Right hindlimb (tissue), 1 donor: ENCODE measurements at regions not wholly inside any gene's neighbourhood (a gene's known extent, or its start where the extent isn't known, plus 50 kb on each side); places are given as distances from the start of the nearest gene placed in this dataset.
A peak's percentile ranks its signal among the peaks of the same experiment; 100 is the strongest.
"Not testable (repeated sequence)": the region's sequence is repeated elsewhere in the genome, so short reads cannot be mapped to it uniquely, and the experiment has no call there.

ENCODE experiments used
- DNase-seq: peaks from one replicate; pipeline ENCODE4 v3.0.0-alpha.2; 2018

- DNase-seq = peak; percentile 24
These were observed 53.6 kb upstream of the PLGLB1 start for GRCh38 chr2:87075054-87075790.

- DNase-seq = peak; percentile 62
These were observed 54.2 kb upstream of the PLGLB1 start for GRCh38 chr2:87075791-87076252.

- peak; percentile 90 for DNase-seq
These were observed 54.8 kb upstream of the PLGLB1 start for GRCh38 chr2:87076253-87077123.

- DNase-seq = not testable (repeated sequence)
These were observed 55.4 kb upstream of the PLGLB1 start for GRCh38 chr2:87077124-87077446.

GRCh38 chr2:87081727-87082126 is 60.1 kb upstream of the PLGLB1 start:
- DNase-seq = not testable (repeated sequence)

GRCh38 chr2:87088079-87088478 is 66.4 kb upstream of the PLGLB1 start:
- DNase-seq = not testable (repeated sequence)

GRCh38 chr2:87089401-87089800 is 67.8 kb upstream of the PLGLB1 start:
- not testable (repeated sequence) for DNase-seq

GRCh38 chr2:87093252-87093651 is 71.6 kb upstream of the PLGLB1 start:
- DNase-seq = not testable (repeated sequence)

- not testable (repeated sequence) for DNase-seq
These were observed 72.4 kb upstream of the PLGLB1 start for GRCh38 chr2:87093937-87094529.

GRCh38 chr2:87095804-87096203 is 74.2 kb upstream of the PLGLB1 start:
- DNase-seq = not testable (repeated sequence)

GRCh38 chr2:87128761-87129553 is 107.3 kb upstream of the PLGLB1 start:
- not testable (repeated sequence) for DNase-seq

- DNase-seq = not testable (repeated sequence)
These were observed 110.9 kb upstream of the PLGLB1 start for GRCh38 chr2:87132577-87132976.

GRCh38 chr2:87151835-87152493 is 130.3 kb upstream of the PLGLB1 start:
- DNase-seq = not testable (repeated sequence)

GRCh38 chr2:87174454-87174853 is 152.8 kb upstream of the PLGLB1 start:
- not testable (repeated sequence) for DNase-seq

GRCh38 chr2:87183373-87183772 is 161.7 kb upstream of the PLGLB1 start:
- DNase-seq = not testable (repeated sequence)

- DNase-seq = not testable (repeated sequence)
These were observed 162.6 kb upstream of the PLGLB1 start for GRCh38 chr2:87184260-87184659.

- not testable (repeated sequence) for DNase-seq
These were observed 167.6 kb upstream of the PLGLB1 start for GRCh38 chr2:87189214-87189613.

- not testable (repeated sequence) for DNase-seq
These were observed 171.7 kb upstream of the PLGLB1 start for GRCh38 chr2:87193336-87193735.

- not testable (repeated sequence) for DNase-seq
These were observed 172.8 kb upstream of the PLGLB1 start for GRCh38 chr2:87194254-87194999.

- DNase-seq = not testable (repeated sequence)
These were observed 175.2 kb upstream of the PLGLB1 start for GRCh38 chr2:87196720-87197388.

- not testable (repeated sequence) for DNase-seq
These were observed 176.8 kb upstream of the PLGLB1 start for GRCh38 chr2:87198422-87198821.
